ENCODE measurements at regions not wholly inside any gene's neighbourhood (a gene's known extent, or its start where the extent isn't known, plus 50 kb on each side); places are given as distances from the start of the nearest gene placed in this dataset.
"Not testable (repeated sequence)": the region's sequence is repeated elsewhere in the genome, so short reads cannot be mapped to it uniquely, and the experiment has no call there.

GRCh38 chr3:6435951-6436350, 425.0 kb upstream of the GRM7 start:
- no peak for DNase-seq (ENCODE audit: low read depth)

DNA sequence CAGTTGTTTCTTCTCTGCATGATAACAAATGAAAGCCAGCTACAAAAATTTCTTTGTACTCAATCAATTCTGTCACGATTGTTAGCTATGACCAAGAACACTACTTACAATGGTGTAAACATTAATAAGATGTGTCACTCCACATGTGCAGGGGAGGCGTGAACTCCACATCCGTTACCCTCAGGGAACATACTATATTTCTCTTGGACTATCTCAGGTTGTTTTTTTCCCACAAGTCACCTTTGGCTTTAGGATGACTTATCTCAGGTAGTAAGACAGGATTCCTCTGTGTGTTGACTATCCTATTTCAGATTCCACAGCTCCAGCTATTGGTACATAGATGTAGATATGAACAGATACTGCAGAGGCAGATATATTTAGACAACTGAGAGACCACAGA, 423.3 kb upstream of the GRM7 start:
- DNase-seq (ENCODE audit: low read depth): no peak

- no peak for DNase-seq (ENCODE audit: low read depth)
Observed at GRCh38 chr3:6438031-6438430, 422.9 kb upstream of the GRM7 start.

DNA sequence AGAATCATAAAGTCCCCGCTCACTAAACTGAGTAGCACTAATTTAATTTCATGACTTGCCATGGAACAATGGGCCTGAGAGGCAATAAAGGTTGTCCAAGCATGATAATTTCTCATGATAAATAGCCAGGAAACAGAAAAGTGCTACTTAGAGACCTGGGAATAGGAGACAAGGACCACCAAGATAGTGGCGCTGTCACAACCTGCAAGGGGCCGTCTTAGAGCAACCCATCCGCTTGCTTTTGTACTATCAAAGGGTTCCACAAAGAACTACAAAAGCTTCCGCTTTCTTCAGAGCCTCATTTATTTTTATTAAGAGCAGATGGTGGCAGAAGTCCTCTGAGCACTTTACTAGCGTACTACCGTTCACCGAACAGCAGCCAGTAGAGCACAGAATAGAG, 421.7 kb upstream of the GRM7 start:
- no peak for DNase-seq (ENCODE audit: low read depth)

GRCh38 chr3:6439824-6440223, 421.1 kb upstream of the GRM7 start:
- no peak for DNase-seq (ENCODE audit: low read depth)

DNA sequence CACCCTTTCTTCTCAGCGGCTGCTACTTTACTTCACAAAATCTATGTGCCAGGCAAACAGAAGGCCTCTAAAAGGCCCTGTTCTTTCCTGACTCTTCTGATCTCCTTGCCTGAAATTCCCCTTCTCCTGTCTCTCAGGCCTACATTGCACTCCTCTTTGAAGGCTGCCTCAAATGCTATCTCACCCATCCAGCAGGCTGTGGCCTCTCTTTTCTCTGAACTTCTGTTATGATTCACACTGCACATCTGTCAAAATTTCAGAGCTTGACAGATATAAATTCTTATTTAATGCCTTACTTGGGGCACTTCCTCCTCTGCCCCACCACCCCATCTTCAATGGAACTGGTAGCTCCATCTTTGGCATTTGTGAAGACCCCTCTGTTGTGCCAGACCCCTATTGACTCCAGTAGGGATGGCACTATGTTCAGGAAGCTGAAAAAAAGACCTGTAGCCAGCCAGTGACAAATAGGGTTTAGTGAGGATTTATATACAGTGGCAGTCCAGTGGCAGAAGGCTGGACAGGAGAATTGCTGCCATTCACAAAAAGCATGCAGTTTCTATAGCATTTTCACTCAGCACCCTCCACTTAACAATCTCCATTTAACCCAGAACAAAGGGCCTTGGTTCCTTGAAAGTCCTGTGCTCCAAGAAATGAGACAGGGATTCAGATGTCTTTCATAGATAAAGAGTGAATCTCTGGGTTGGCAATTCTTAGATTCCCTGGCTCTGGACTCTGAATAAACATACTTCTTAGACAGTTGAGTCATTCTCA, 415.8 kb upstream of the GRM7 start:
- DNase-seq (ENCODE audit: low read depth): no peak

DNA sequence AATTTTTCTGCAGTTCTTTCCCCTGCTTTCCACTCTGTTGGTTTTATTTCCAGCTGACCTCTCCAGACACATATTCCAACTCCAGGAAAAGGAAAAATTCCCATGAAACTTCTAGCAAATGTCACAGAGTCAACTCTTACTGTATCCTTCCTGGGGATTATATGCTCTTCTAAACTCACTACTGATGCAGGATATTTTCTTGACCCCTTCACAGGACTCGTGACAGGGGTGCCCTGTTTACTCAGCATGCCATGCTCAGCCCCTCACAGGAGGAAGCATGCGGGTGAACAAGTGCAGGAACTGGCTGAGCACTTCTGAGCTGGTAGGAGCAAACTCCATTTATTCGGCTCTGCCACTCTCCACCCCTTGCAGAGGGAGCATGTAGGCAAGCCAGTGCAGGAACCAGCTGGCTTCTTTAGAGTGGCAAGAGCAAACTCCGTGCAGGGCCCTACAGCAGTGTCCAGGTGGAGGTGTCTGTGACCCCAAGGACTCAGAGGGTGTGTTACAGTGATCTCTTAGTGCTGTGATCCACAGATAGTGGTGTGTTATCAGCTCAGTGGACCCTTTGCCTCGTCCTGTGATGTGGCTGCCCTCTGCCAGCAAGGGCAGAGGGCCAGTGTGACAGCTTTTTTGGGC, 413.6 kb upstream of the GRM7 start:
- no peak for DNase-seq (ENCODE audit: low read depth)

- no peak for DNase-seq (ENCODE audit: low read depth)
Observed at GRCh38 chr3:6448011-6448410, 412.9 kb upstream of the GRM7 start.

- no peak for DNase-seq (ENCODE audit: low read depth)
Observed at GRCh38 chr3:6449099-6449498, 411.8 kb upstream of the GRM7 start.

GRCh38 chr3:6452974-6453373, 407.9 kb upstream of the GRM7 start:
- no peak for DNase-seq (ENCODE audit: low read depth)

- no peak for DNase-seq (ENCODE audit: low read depth)
Observed at GRCh38 chr3:6455031-6455430, 405.9 kb upstream of the GRM7 start.

DNA sequence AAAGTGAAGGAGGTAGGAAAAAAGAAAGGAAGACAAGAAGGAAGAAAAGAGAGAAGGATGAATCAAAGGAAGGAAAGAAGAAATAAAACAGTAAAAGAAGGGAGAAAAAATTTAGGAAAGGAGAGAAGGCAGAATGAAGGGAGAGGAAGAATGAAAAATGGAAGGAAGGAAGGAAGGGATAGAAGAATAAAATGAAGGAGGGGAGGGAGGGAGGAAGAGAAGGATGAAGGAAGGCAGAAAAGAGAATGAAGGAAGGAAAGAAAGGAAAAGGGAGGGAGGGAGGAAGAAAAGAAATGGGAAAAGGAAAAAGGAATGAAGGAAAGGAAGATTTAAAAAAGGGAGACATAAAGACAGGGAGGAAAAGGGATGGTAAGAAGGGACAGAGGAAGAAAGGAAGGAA, 393.7 kb upstream of the GRM7 start:
- DNase-seq (ENCODE audit: low read depth): no peak

DNA sequence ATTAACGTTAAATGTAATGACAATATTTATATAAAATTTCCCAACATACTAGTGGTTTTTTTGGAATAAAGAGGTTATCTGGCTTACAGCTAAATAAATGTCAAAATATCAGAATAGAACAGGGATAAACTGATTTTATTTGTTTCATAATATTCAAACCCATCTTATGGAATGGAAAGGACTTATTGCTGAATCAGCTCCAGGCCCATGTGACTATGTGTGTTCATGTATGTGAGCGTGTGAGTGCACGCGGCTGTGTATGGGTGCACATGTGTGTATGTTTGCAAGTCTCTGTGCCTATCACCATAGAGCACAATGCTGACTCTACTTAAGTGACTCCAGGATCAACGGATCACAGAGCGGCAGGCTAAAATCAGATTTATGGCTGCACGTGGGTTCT, 392.3 kb upstream of the GRM7 start:
- no peak for DNase-seq (ENCODE audit: low read depth)

DNA sequence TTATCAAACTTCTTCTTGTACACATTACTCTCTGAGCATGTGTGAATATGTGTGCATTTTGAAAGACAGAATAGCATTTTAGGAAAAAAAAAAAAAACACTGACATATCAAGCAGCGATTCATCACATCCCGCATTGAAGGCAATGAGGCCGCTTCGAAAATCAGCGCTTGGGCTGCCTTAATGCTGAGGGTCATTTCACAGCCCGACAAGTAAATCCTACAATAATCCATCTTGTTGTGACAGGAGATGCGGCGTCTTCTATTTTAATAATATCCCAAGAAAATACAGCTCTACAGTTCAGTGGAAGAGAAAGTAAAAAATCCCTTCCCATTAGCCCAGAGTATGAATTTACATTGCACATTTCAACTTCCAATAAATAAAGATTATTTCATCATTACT, 389.2 kb upstream of the GRM7 start:
- no peak for DNase-seq (ENCODE audit: low read depth)

DNA sequence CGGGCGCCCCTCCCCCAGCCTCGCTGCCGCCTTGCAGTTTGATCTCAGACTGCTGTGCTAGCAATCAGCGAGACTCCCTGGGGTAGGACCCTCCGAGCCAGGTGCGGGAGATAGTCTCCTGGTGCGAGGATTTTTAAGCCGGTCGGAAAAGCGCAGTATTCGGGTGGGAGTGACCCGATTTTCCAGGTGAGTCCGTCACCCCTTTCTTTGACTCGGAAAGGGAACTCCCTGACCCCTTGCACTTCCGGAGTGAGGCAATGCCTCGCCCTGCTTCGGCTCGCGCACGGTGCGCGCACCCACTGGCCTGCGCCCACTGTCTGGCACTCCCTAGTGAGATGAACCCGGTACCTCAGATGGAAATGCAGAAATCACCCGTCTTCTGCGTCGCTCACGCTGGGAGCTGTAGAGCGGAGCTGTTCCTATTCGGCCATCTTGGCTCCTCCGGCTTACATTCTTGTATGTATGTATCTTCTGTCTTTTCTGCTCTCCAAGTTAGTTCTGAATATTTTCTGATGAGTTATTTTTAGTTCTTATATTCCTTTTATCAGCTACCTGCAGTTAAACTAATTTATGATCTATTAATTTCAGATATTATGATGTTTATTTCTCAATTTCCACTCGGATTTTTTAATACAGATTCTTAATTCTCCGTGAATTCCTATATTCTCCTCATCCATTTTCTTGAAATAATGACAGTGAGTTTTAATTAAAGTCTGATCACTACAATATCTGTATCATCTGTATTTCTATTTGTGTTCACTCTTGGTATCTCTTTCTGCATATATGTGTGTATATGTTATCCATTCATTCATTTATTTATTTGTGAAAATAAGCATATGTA, 370.2 kb upstream of the GRM7 start:
- not testable (repeated sequence) for DNase-seq (ENCODE audit: low read depth)

GRCh38 chr3:6491768-6492167, 369.1 kb upstream of the GRM7 start:
- DNase-seq (ENCODE audit: low read depth): no peak

DNA sequence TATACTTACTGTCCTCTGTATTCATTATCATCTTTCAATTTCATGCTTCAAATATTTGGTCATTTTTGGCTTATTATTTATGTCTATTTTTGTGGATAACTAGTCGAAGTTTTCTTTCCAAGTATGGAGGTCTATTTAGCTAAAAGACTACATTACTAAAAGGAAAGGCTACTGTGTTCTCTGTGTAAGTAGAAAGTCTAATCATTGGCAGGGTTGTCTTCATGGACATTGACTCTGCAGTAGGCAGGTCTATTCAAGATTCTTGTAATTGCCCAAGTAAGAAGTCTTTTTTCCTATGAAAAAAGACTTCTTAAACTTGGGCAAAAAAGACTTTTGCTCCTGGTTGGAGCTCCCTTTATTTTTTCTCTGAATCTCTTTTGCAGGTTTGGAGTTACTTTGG, 368.6 kb upstream of the GRM7 start:
- no peak for DNase-seq (ENCODE audit: low read depth)

DNA sequence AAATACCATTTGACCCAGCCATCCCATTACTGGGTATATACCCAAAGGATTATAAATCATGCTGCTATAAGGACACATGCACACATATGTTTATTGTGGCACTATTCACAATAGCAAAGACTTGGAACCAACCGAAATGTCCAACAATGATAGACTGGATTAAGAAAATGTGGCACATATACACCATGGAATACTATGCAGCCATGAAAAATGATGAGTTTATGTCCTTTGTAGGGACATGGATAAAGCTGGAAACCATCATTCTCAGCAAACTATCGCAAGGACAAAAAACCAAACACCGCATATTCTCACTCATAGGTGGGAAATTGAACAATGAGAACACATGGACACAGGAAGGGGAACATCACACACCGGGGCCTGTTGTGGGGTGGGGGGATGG, 362.0 kb upstream of the GRM7 start:
- not testable (repeated sequence) for DNase-seq (ENCODE audit: low read depth)

- no peak for DNase-seq (ENCODE audit: low read depth)
Observed at GRCh38 chr3:6504347-6504746, 356.6 kb upstream of the GRM7 start.

- DNase-seq (ENCODE audit: low read depth): no peak
Observed at GRCh38 chr3:6504834-6505233, 356.1 kb upstream of the GRM7 start.

DNA sequence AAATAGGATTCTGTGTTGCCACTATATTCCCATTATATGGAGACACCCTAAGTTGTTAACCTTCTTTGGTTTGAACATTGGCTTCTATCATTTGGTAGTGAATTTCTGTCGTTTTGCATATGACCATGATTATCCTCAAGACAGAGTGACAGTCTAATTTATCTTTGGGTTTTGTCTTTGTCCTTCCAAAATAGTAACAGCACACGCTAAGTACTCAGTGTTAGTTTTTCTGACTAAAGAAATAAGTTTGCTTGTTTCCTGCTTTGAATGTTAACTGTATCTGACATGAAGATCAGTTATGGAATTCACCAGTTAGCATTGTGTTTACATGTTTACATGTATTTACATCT, 352.5 kb upstream of the GRM7 start:
- DNase-seq (ENCODE audit: low read depth): no peak

- DNase-seq (ENCODE audit: low read depth): no peak
Observed at GRCh38 chr3:6509576-6509975, 351.3 kb upstream of the GRM7 start.

- no peak for DNase-seq (ENCODE audit: low read depth)
Observed at GRCh38 chr3:6510713-6511112, 350.2 kb upstream of the GRM7 start.

Measured in fibroblast of the conjunctiva (primary cell).